Colonic mucosa (tissue), 4 donors: ENCODE measurements at regions not wholly inside any gene's neighbourhood (a gene's known extent, or its start where the extent isn't known, plus 50 kb on each side); places are given as distances from the start of the nearest gene placed in this dataset.
"Not testable (repeated sequence)": the region's sequence is repeated elsewhere in the genome, so short reads cannot be mapped to it uniquely, and the experiment has no call there.

Experiments used
- DNase-seq: peaks from one replicate; pipeline ENCODE4 v3.0.0-alpha.2; 2020
- H3K27ac ChIP-seq: fragments of 200-600 bp; one replicate; pipeline ENCODE4 v1.8.0; 2021
- H3K27me3 ChIP-seq: fragments of 200-600 bp; one replicate; pipeline ENCODE4 v1.8.0; 2021
- H3K36me3 ChIP-seq: fragments of 200-600 bp; one replicate; pipeline ENCODE4 v1.8.0; 2021
- H3K4me1 ChIP-seq: fragments of 200-600 bp; one replicate; pipeline ENCODE4 v1.8.0; 2021; ENCODE audit warnings: mild to moderate bottlenecking
- H3K4me3 ChIP-seq: fragments of 200-600 bp; one replicate; pipeline ENCODE4 v1.8.0; 2021
- H3K9ac ChIP-seq, 2 donors: one replicate each; pipeline ENCODE4 v1.7.0; 2013; ENCODE audit warnings: control low read depth in 2 of 2, low read depth in 2 of 2, low read length in 2 of 2
- H3K9me3 ChIP-seq: fragments of 200-600 bp; one replicate; pipeline ENCODE4 v1.8.0; 2021
- CTCF ChIP-seq: fragments of 200-600 bp; IDR thresholded peaks from one replicate; pipeline ENCODE4 v1.8.0; 2022; ENCODE audit warnings: antibody characterized with exemption, mild to moderate bottlenecking
- intact Hi-C: fragments of 100-400 bp; cut with DNase I; formaldehyde crosslinking; loops from one replicate; pipeline ENCODE4 v1.14.1; 2022
- donor health status: healthy.
- donor health status: DM: no; HTN: no; CAD: no.
- donor health status: DM: no; HTN: no; CAD: no.

GRCh38 chr14:101666264-101666663, 95.2 kb upstream of the PPP2R5C start:
- no peaks in the 10 kb centered on the region for H3K36me3 ChIP-seq
- H3K9me3 ChIP-seq = no peaks in the 10 kb centered on the region
- TF ChIP-seq CTCF = no peak
- H3K4me1 ChIP-seq = no peaks in the 10 kb centered on the region
- no peak overlapping the region for H3K9ac ChIP-seq
- intact Hi-C loops = loop anchor here (5.0 kb wide), 1 partner anchor 814 kb away; no protein-coding TSS in a partner anchor
- no peak overlapping the region for H3K4me3 ChIP-seq
- no peak overlapping the region for H3K27ac ChIP-seq
- H3K27me3 ChIP-seq = no peaks in the 10 kb centered on the region
- no peak for DNase-seq

GRCh38 chr14:101669629-101670028, 91.9 kb upstream of the PPP2R5C start:
- H3K27me3 ChIP-seq = no peaks in the 10 kb centered on the region
- intact Hi-C loops = loop anchor here (5.0 kb wide), 1 partner anchor 817 kb away; no protein-coding TSS in a partner anchor
- no peaks in the 10 kb centered on the region for H3K36me3 ChIP-seq
- H3K9me3 ChIP-seq = no peaks in the 10 kb centered on the region
- no peaks in the 10 kb centered on the region for H3K4me1 ChIP-seq
- H3K4me3 ChIP-seq = no peak overlapping the region
- no peak for TF ChIP-seq CTCF
- DNase-seq = no peak
- no peak overlapping the region for H3K9ac ChIP-seq
- H3K27ac ChIP-seq = no peak overlapping the region

- H3K27ac ChIP-seq = no peak overlapping the region
- no peak overlapping the region for H3K9ac ChIP-seq
- no peaks in the 10 kb centered on the region for H3K36me3 ChIP-seq
- H3K4me1 ChIP-seq = no peaks in the 10 kb centered on the region
- H3K27me3 ChIP-seq = no peaks in the 10 kb centered on the region
- no peaks in the 10 kb centered on the region for H3K9me3 ChIP-seq
- DNase-seq = no peak
- H3K4me3 ChIP-seq = no peak overlapping the region
- intact Hi-C loops = no loop called here
- TF ChIP-seq CTCF = no peak
Observed at GRCh38 chr14:101673873-101674272, 87.6 kb upstream of the PPP2R5C start.

- H3K27ac ChIP-seq, H3K27me3 ChIP-seq, H3K9me3 ChIP-seq, intact Hi-C loops, DNase-seq, H3K9ac ChIP-seq, H3K4me1 ChIP-seq, H3K4me3 ChIP-seq, H3K36me3 ChIP-seq: not testable (repeated sequence)
Observed at GRCh38 chr14:101675835-101676234, 85.7 kb upstream of the PPP2R5C start.

GRCh38 chr14:101677912-101678327, 83.6 kb upstream of the PPP2R5C start:
- H3K9me3 ChIP-seq, H3K4me1 ChIP-seq, H3K36me3 ChIP-seq, DNase-seq, H3K9ac ChIP-seq, H3K4me3 ChIP-seq, intact Hi-C loops, H3K27ac ChIP-seq, H3K27me3 ChIP-seq: not testable (repeated sequence)

GRCh38 chr14:101681795-101682194, 79.7 kb upstream of the PPP2R5C start:
- TF ChIP-seq CTCF = no peak
- Histone ChIP-seq H3K4me3 (no peak overlapping the region), H3K4me1 (no peaks in the 10 kb centered on the region), H3K9ac (no peak overlapping the region), H3K27ac (no peak overlapping the region), H3K36me3 (no peaks in the 10 kb centered on the region), H3K27me3 (no peaks in the 10 kb centered on the region), H3K9me3 (no peaks in the 10 kb centered on the region)
- DNase-seq = no peak
- intact Hi-C loops = no loop called here

- intact Hi-C loops = no loop called here
- no peaks in the 10 kb centered on the region for H3K36me3 ChIP-seq
- H3K27ac ChIP-seq = no peak overlapping the region
- H3K9me3 ChIP-seq = no peaks in the 10 kb centered on the region
- no peak for TF ChIP-seq CTCF
- DNase-seq = no peak
- H3K9ac ChIP-seq = no peak overlapping the region
- H3K4me1 ChIP-seq = no peaks in the 10 kb centered on the region
- H3K4me3 ChIP-seq = no peak overlapping the region
- no peaks in the 10 kb centered on the region for H3K27me3 ChIP-seq
Observed at GRCh38 chr14:101683365-101683764, 78.1 kb upstream of the PPP2R5C start.
